ENCODE measurements at regions not wholly inside any gene's neighbourhood (a gene's known extent, or its start where the extent isn't known, plus 50 kb on each side); places are given as distances from the start of the nearest gene placed in this dataset.

DNA sequence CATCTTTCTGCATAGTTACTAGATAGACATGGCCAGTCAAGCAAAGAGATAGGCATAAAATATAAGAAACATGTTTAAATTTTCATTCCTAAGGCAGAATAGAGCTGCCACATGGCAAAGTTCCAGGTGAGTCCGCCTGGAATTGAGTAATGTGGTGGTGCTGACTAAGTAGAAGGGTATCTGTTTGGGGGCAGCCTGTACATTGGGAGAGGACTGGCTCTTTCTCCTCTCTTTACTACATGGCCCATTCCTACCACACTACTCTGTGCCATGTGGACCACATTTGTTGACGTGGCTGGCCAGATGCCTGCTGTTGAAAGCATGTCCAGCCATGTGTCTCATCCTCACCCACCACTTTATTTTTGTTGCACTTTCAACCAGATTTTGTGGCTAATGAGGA lies 354.0 kb downstream of the ETNK1 start:
- Histone ChIP-seq H3K4me2 (ENCODE audit: low read length, poor library complexity, severe bottlenecking) (no peak overlapping the region), H3K27ac (ENCODE audit: low read length, poor library complexity, severe bottlenecking) (no peak overlapping the region), H3K79me1 (replicated peaks; ENCODE audit: low read length, poor library complexity, severe bottlenecking) (no peaks in the 10 kb centered on the region), H4K91ac (ENCODE audit: low read length) (no peak overlapping the region), H3K36me3 (ENCODE audit: control insufficient read depth in 1 of 2, insufficient read depth in 2 of 2, low read depth in 1 of 2, low read length in 2 of 2) (no peaks in the 10 kb centered on the region), H3K23ac (ENCODE audit: low read length in 2 of 2) (no peak overlapping the region), H3K9ac (ENCODE audit: low read length) (no peak overlapping the region), H3K27me3 (ENCODE audit: control insufficient read depth in 1 of 2, insufficient read depth in 1 of 2, low read length in 2 of 2) (no peaks in the 10 kb centered on the region), H3K4me3 (ENCODE audit: insufficient read depth in 1 of 2, low read depth in 1 of 2, low read length in 2 of 2) (no peak overlapping the region), H2BK5ac (ENCODE audit: low read depth, low read length, poor library complexity, severe bottlenecking) (no peak overlapping the region), H3K4me1 (ENCODE audit: control insufficient read depth, insufficient read depth, low read depth, low read length) (peaks cover 8% of the 10 kb centered on the region), H3K14ac (ENCODE audit: low read length in 2 of 2) (no peak overlapping the region), H3K18ac (ENCODE audit: low read depth in 1 of 2, low read length in 2 of 2) (peak overlapping the region in 1 of 2 experiments; percentile 0), H2BK15ac (ENCODE audit: low read depth, poor library complexity, severe bottlenecking) (no peak overlapping the region), H2AK5ac (ENCODE audit: low read length, severe bottlenecking) (no peak overlapping the region), H2AFZ (ENCODE audit: low read depth, low read length) (no peak overlapping the region), H2BK120ac (ENCODE audit: low read depth, low read length) (no peak overlapping the region), H2BK12ac (ENCODE audit: low read length in 2 of 2) (no peak overlapping the region), H3K4ac (ENCODE audit: low read depth in 1 of 2, low read length in 2 of 2) (no peak overlapping the region), H3K9me3 (ENCODE audit: control insufficient read depth, low read length) (no peaks in the 10 kb centered on the region), H4K8ac (ENCODE audit: low read length) (no peak overlapping the region)
- 60% methylated on average over 2 of the region's 2 CpGs for WGBS
- peak; percentile 47 for DNase-seq

DNA sequence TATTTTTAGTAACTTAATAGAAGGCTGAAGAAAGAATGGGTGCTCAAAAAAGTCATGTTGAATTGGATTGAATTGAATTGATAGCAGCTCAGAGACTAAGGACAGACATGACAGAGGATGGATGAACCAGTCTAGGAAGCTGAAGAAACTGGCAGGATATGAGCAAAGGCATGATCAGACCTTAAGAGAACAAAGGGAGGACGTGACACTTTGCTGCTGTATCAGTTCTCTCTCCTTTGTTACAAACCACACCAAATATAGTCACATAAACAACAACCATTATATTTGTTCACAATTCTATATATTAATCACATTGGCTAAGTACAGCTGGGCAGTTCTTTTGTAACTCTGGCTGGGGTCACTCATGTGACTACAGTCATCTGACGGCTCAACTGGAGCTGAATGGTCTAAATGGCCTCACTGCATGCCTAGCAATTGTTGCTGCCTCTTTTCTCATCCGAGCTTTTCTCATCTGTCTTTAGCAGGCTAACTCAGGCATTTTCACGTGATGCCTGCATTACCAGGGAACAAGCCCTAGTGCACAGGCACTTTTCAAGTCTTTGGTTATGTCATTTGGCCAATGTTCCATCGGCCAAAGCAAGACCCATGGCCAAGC lies 355.0 kb downstream of the ETNK1 start:
- Histone ChIP-seq H3K27me3 (ENCODE audit: control insufficient read depth in 1 of 2, insufficient read depth in 1 of 2, low read length in 2 of 2) (no peaks in the 10 kb centered on the region), H3K4ac (ENCODE audit: low read depth in 1 of 2, low read length in 2 of 2) (no peak overlapping the region), H3K4me2 (ENCODE audit: low read length, poor library complexity, severe bottlenecking) (no peak overlapping the region), H3K14ac (ENCODE audit: low read length in 2 of 2) (no peak overlapping the region), H3K4me1 (ENCODE audit: control insufficient read depth, insufficient read depth, low read depth, low read length) (peaks cover 8% of the 10 kb centered on the region), H3K9ac (ENCODE audit: low read length) (no peak overlapping the region), H3K9me3 (ENCODE audit: control insufficient read depth, low read length) (no peaks in the 10 kb centered on the region), H3K18ac (ENCODE audit: low read depth in 1 of 2, low read length in 2 of 2) (no peak overlapping the region), H2AK5ac (ENCODE audit: low read length, severe bottlenecking) (no peak overlapping the region), H3K27ac (ENCODE audit: low read length, poor library complexity, severe bottlenecking) (no peak overlapping the region), H3K79me1 (replicated peaks; ENCODE audit: low read length, poor library complexity, severe bottlenecking) (no peaks in the 10 kb centered on the region), H2BK5ac (ENCODE audit: low read depth, low read length, poor library complexity, severe bottlenecking) (no peak overlapping the region), H3K23ac (ENCODE audit: low read length in 2 of 2) (no peak overlapping the region), H2BK12ac (ENCODE audit: low read length in 2 of 2) (no peak overlapping the region), H2BK120ac (ENCODE audit: low read depth, low read length) (no peak overlapping the region), H3K36me3 (ENCODE audit: control insufficient read depth in 1 of 2, insufficient read depth in 2 of 2, low read depth in 1 of 2, low read length in 2 of 2) (no peaks in the 10 kb centered on the region), H3K4me3 (ENCODE audit: insufficient read depth in 1 of 2, low read depth in 1 of 2, low read length in 2 of 2) (no peak overlapping the region), H4K91ac (ENCODE audit: low read length) (no peak overlapping the region), H4K8ac (ENCODE audit: low read length) (peak overlapping the region; percentile 29), H2BK15ac (ENCODE audit: low read depth, poor library complexity, severe bottlenecking) (no peak overlapping the region), H2AFZ (ENCODE audit: low read depth, low read length) (no peak overlapping the region)
- 95% methylated on average over 4 of the region's 5 CpGs for WGBS
- DNase-seq = no peak

DNA sequence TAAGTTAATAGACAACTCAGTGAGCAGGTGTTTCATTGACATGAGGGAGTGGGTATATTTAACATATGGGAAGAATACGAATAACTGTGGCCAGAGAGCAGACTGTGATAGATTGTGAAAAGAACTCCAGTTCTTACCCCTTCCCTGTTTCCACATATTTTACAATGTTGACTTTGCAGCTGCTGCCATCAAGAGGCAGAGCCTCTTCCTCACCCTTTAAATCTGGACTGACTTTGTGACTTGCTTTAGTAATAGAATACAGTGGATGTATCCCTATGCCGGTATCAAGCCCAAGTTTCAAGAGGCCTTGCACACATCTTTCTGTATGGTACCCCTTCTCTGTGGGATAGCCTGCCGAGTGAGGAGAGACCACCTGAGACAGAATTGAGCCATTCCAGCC lies 356.7 kb downstream of the ETNK1 start:
- Histone ChIP-seq H2AK5ac (ENCODE audit: low read length, severe bottlenecking) (no peak overlapping the region), H3K4me2 (ENCODE audit: low read length, poor library complexity, severe bottlenecking) (no peak overlapping the region), H2AFZ (ENCODE audit: low read depth, low read length) (no peak overlapping the region), H3K14ac (ENCODE audit: low read length in 2 of 2) (no peak overlapping the region), H4K91ac (ENCODE audit: low read length) (no peak overlapping the region), H2BK15ac (ENCODE audit: low read depth, poor library complexity, severe bottlenecking) (no peak overlapping the region), H3K4ac (ENCODE audit: low read depth in 1 of 2, low read length in 2 of 2) (no peak overlapping the region), H3K9me3 (ENCODE audit: control insufficient read depth, low read length) (no peaks in the 10 kb centered on the region), H3K27ac (ENCODE audit: low read length, poor library complexity, severe bottlenecking) (no peak overlapping the region), H2BK12ac (ENCODE audit: low read length in 2 of 2) (no peak overlapping the region), H3K9ac (ENCODE audit: low read length) (no peak overlapping the region), H3K18ac (ENCODE audit: low read depth in 1 of 2, low read length in 2 of 2) (no peak overlapping the region), H2BK120ac (ENCODE audit: low read depth, low read length) (no peak overlapping the region), H3K4me1 (ENCODE audit: control insufficient read depth, insufficient read depth, low read depth, low read length) (peaks cover 8% of the 10 kb centered on the region), H3K36me3 (ENCODE audit: control insufficient read depth in 1 of 2, insufficient read depth in 2 of 2, low read depth in 1 of 2, low read length in 2 of 2) (no peaks in the 10 kb centered on the region), H2BK5ac (ENCODE audit: low read depth, low read length, poor library complexity, severe bottlenecking) (no peak overlapping the region), H3K4me3 (ENCODE audit: insufficient read depth in 1 of 2, low read depth in 1 of 2, low read length in 2 of 2) (no peak overlapping the region), H3K79me1 (replicated peaks; ENCODE audit: low read length, poor library complexity, severe bottlenecking) (no peaks in the 10 kb centered on the region), H3K27me3 (ENCODE audit: control insufficient read depth in 1 of 2, insufficient read depth in 1 of 2, low read length in 2 of 2) (no peaks in the 10 kb centered on the region), H3K23ac (ENCODE audit: low read length in 2 of 2) (no peak overlapping the region), H4K8ac (ENCODE audit: low read length) (no peak overlapping the region)
- DNase-seq = peak; percentile 5
- WGBS = 74% methylated on average over 2 of the region's 3 CpGs

DNA sequence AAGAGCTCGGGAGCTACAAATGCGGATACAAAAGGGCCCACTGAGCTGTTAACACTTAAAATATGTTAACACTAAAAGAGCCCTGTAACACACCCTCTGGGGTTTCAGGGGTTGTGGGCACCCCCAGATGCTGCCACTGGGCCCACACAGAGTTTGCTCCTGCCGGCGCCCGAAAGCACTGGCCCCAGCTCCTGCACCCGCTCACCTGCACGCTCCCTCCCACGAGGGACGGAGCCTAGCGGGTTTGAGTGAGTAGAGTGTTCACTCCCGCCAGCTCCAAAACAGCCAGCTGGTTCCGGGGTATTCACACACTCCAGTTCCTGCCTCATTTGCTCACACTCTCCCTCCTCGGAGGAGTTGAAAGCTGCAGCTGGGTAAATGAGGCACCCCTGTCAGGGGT lies 357.7 kb downstream of the ETNK1 start:
- H3K4me3 ChIP-seq (ENCODE audit: insufficient read depth in 1 of 2, low read depth in 1 of 2, low read length in 2 of 2) = no peak overlapping the region
- H3K23ac ChIP-seq (ENCODE audit: low read length in 2 of 2) = no peak overlapping the region
- H3K4ac ChIP-seq (ENCODE audit: low read depth in 1 of 2, low read length in 2 of 2) = no peak overlapping the region
- no peaks in the 10 kb centered on the region for H3K36me3 ChIP-seq (ENCODE audit: control insufficient read depth in 1 of 2, insufficient read depth in 2 of 2, low read depth in 1 of 2, low read length in 2 of 2)
- WGBS = 90% methylated on average over 13 of the region's 13 CpGs
- H3K4me1 ChIP-seq (ENCODE audit: control insufficient read depth, insufficient read depth, low read depth, low read length) = peaks cover 8% of the 10 kb centered on the region
- no peak overlapping the region for H2BK5ac ChIP-seq (ENCODE audit: low read depth, low read length, poor library complexity, severe bottlenecking)
- no peak overlapping the region for H2AFZ ChIP-seq (ENCODE audit: low read depth, low read length)
- no peak overlapping the region for H2BK12ac ChIP-seq (ENCODE audit: low read length in 2 of 2)
- H4K8ac ChIP-seq (ENCODE audit: low read length) = no peak overlapping the region
- H2BK120ac ChIP-seq (ENCODE audit: low read depth, low read length) = no peak overlapping the region
- no peak overlapping the region for H3K9ac ChIP-seq (ENCODE audit: low read length)
- H3K14ac ChIP-seq (ENCODE audit: low read length in 2 of 2) = no peak overlapping the region
- H3K27me3 ChIP-seq (ENCODE audit: control insufficient read depth in 1 of 2, insufficient read depth in 1 of 2, low read length in 2 of 2) = no peaks in the 10 kb centered on the region
- H2AK5ac ChIP-seq (ENCODE audit: low read length, severe bottlenecking) = peak overlapping the region; percentile 58
- no peak overlapping the region for H3K27ac ChIP-seq (ENCODE audit: low read length, poor library complexity, severe bottlenecking)
- H3K9me3 ChIP-seq (ENCODE audit: control insufficient read depth, low read length) = no peaks in the 10 kb centered on the region
- no peak overlapping the region for H2BK15ac ChIP-seq (ENCODE audit: low read depth, poor library complexity, severe bottlenecking)
- no peaks in the 10 kb centered on the region for H3K79me1 ChIP-seq (replicated peaks; ENCODE audit: low read length, poor library complexity, severe bottlenecking)
- DNase-seq = no peak
- H4K91ac ChIP-seq (ENCODE audit: low read length) = no peak overlapping the region
- no peak overlapping the region for H3K4me2 ChIP-seq (ENCODE audit: low read length, poor library complexity, severe bottlenecking)
- H3K18ac ChIP-seq (ENCODE audit: low read depth in 1 of 2, low read length in 2 of 2) = no peak overlapping the region

All from mesenchymal stem cell (in vitro differentiated cells and primary cell).